ENCODE measurements at regions not wholly inside any gene's neighbourhood (a gene's known extent, or its start where the extent isn't known, plus 50 kb on each side); places are given as distances from the start of the nearest gene placed in this dataset.

- TF ChIP-seq YY1 (IDR thresholded peaks at IDR 0.05; ENCODE audit: insufficient read depth, insufficient read length) (no peak), ZNF274 (IDR thresholded peaks at IDR 0.05; ENCODE audit: low read depth, low read length) (no peak), SUZ12 (IDR thresholded peaks at IDR 0.05; ENCODE audit: extremely low read depth, insufficient read depth, insufficient read length) (no peak)
Observed at GRCh38 chr13:91134803-91135184, 212.7 kb upstream of the MIR17HG start.
